ENCODE measurements at regions not wholly inside any gene's neighbourhood (a gene's known extent, or its start where the extent isn't known, plus 50 kb on each side); places are given as distances from the start of the nearest gene placed in this dataset.

DNA sequence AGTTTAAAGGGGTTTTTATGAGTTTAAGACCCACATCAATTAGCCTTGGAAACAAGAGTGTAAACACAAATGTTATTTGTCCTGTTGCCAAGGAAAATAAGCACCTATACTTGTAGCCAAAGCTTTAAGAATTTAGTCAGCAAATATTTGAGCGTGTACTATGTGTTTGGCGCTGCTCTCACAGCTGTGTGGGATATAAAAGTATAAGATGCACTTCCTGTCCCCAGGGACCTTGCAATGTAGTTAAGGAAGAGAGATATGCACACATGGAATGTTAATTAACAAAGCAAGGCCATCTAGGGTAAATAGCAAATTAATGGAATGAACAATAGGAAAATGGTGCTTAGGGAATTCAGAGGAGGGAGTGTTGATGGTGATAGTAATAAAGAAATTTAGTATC is 134.9 kb upstream of the SRRM4 start:
- H3K27ac ChIP-seq (ENCODE audit: low read depth, low read length): no peak overlapping the region
- no peak overlapping the region for H3K23ac ChIP-seq (ENCODE audit: insufficient read length)
- no peak overlapping the region for H2BK15ac ChIP-seq (ENCODE audit: low read length)
- FAIRE-seq (no peak), DNase-seq (ENCODE audit: low read depth in 1 of 2, low spot score in 2 of 2) (no peak)
- no peaks in the 10 kb centered on the region for H3K27me3 ChIP-seq (replicated peaks in 1 of 4; ENCODE audit: control insufficient read depth in 3 of 4, extremely low read depth in 1 of 4, insufficient read depth in 3 of 4, low read length in 3 of 4)
- no peaks in the 10 kb centered on the region for H3K36me3 ChIP-seq (ENCODE audit: control insufficient read depth in 2 of 4, insufficient read depth in 4 of 4, low read length in 3 of 4)
- no peak overlapping the region for H4K5ac ChIP-seq (ENCODE audit: insufficient read length, low read depth, low read length)
- H3K79me1 ChIP-seq (ENCODE audit: low read depth, low read length): no peaks in the 10 kb centered on the region
- no peak overlapping the region for H2AFZ ChIP-seq (ENCODE audit: low read length)
- ChIA-PET CTCF (ENCODE audit: partially characterized antibody) (interaction anchor here (1.1 to 1.3 kb wide), 2 partner anchors 174 to 600 kb away, joined by 3 read pairs; no protein-coding TSS in a partner anchor), POLR2A (ENCODE audit: partially characterized antibody) (no interaction called here)
- H3K9me3 ChIP-seq (ENCODE audit: insufficient read depth in 2 of 2, low read depth in 1 of 2, low read length in 1 of 2): no peaks in the 10 kb centered on the region
- H3K4ac ChIP-seq (replicated peaks; ENCODE audit: insufficient read length, low read depth, low read length): no peak overlapping the region
- TF ChIP-seq POLR2AphosphoS5 (IDR thresholded peaks at IDR 0.05; ENCODE audit: low read depth, low read length) (no peak), RNF2 (IDR thresholded peaks at IDR 0.05; ENCODE audit: borderline replicate concordance, low read depth, low read length, missing control alignments, poor library complexity, severe bottlenecking) (no peak), TEAD4 (IDR thresholded peaks at IDR 0.05; ENCODE audit: low read depth, low read length) (no peak), RXRA (IDR thresholded peaks at IDR 0.05; ENCODE audit: insufficient read depth, low read depth, low read length) (no peak), CHD2 (IDR thresholded peaks at IDR 0.05; ENCODE audit: low read length) (no peak), CBX5 (IDR thresholded peaks at IDR 0.05; ENCODE audit: low read depth, low read length) (no peak), TCF12 (IDR thresholded peaks at IDR 0.05; ENCODE audit: low read depth, low read length) (no peak), BRCA1 (IDR thresholded peaks at IDR 0.05; ENCODE audit: low read depth, low read length) (no peak)
- TF ChIP-seq, protein P1, sequence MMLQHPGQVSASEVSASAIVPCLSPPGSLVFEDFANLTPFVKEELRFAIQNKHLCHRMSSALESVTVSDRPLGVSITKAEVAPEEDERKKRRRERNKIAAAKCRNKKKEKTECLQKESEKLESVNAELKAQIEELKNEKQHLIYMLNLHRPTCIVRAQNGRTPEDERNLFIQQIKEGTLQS (IDR thresholded peaks at IDR 0.05; ENCODE audit: insufficient read depth, low read depth, low read length): no peak
- no peak overlapping the region for H4K8ac ChIP-seq (ENCODE audit: extremely low read depth, insufficient read depth, low read length)
- no peak overlapping the region for H3K4me3 ChIP-seq (ENCODE audit: extremely low read depth in 1 of 4, insufficient read depth in 2 of 4, low read depth in 3 of 4, low read length in 4 of 4)
- no peak overlapping the region for H2BK12ac ChIP-seq (ENCODE audit: low read depth, low read length)
- no peaks in the 10 kb centered on the region for H3K4me1 ChIP-seq (replicated peaks in 1 of 4; ENCODE audit: control insufficient read depth in 3 of 4, insufficient read depth in 4 of 4, low read length in 3 of 4)
- H3K18ac ChIP-seq (ENCODE audit: extremely low read depth, low read length): no peak overlapping the region
- no peak overlapping the region for H3K9ac ChIP-seq (replicated peaks in 1 of 4; ENCODE audit: extremely low read depth in 1 of 4, low read depth in 3 of 4, low read length in 3 of 4)
- no peak overlapping the region for H2BK20ac ChIP-seq (ENCODE audit: low read length)
- H2BK120ac ChIP-seq (replicated peaks; ENCODE audit: low read depth, low read length): no peak overlapping the region
- no peaks in the 10 kb centered on the region for H3K23me2 ChIP-seq (ENCODE audit: low read depth, low read length)
- 100% methylated on average over 2 of the region's 2 CpGs; no CpG with 5 or more reads in 1 of the 2 experiments for WGBS, 2 experiments (ENCODE audit: extremely low coverage in 1 of 2, insufficient coverage in 1 of 2, insufficient read length in 1 of 2, insufficient replicate concordance in 2 of 2, low coverage in 1 of 2, low lambda C conversion rate in 2 of 2, missing lambda C conversion rate in 1 of 2)
- no peak overlapping the region for H3K56ac ChIP-seq (replicated peaks; ENCODE audit: insufficient read length, low read depth, low read length)
- no peak overlapping the region for H2AK5ac ChIP-seq (ENCODE audit: low read depth, low read length)
- no peak overlapping the region for H3K14ac ChIP-seq (ENCODE audit: insufficient read length)
- no peak overlapping the region for H4K91ac ChIP-seq (replicated peaks; ENCODE audit: insufficient read length, low read length)
- H3K79me2 ChIP-seq (ENCODE audit: control insufficient read depth in 1 of 2, insufficient read depth in 2 of 2, low read length in 2 of 2): no peaks in the 10 kb centered on the region
- no peak overlapping the region for H3K4me2 ChIP-seq (ENCODE audit: insufficient read depth in 1 of 2, low read depth in 2 of 2, low read length in 2 of 2)
- H4K20me1 ChIP-seq (replicated peaks in 1 of 2; ENCODE audit: control insufficient read depth in 1 of 2, insufficient read depth in 2 of 2, low read length in 2 of 2): no peaks in the 10 kb centered on the region
- H2BK5ac ChIP-seq (ENCODE audit: low read depth, low read length): no peak overlapping the region
